Adipose tissue (tissue), 3 donors: ENCODE measurements at regions not wholly inside any gene's neighbourhood (a gene's known extent, or its start where the extent isn't known, plus 50 kb on each side); places are given as distances from the start of the nearest gene placed in this dataset.

Experiments used
- H3K27ac ChIP-seq: one replicate; pipeline ENCODE4 v1.5.1; 2013; ENCODE audit warnings: low read depth, low read length
- WGBS, 3 donors: extraction: QIAGEN DNeasy Blood & Tissue Kit; methylation state at CpG; one replicate each; pipeline ENCODE4 v1.1.7; 2013; 5-methylcytosine and 5-hydroxymethylcytosine counted together
- donor health status: healthy with polysubstance abuse.
- donor health status: Bipolar disorder and iron deficiency.
- donor health status: healthy.

DNA sequence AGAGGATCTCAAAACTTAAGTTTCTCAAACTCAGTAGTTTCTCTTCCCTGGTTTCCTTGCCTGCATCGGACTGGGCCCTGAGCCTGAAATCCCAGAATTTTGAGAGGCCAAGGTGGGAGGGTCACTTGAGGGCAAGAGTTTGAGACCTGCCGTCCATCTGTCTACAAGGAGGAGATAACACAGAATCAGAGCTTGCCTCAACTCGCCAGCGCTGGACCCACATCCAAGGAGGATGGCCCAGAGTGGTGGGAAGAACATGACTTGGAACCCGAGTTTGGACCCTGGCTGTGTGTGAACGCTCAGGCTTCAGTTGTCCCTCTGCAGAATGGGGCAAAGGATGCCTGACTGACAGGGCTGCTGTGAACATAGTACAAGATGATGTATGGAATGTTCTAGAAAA, 80.1 kb downstream of the MCFD2 start:
- no peak overlapping the region for H3K27ac ChIP-seq
- WGBS, 3 donors, result 93 to 96% (median 94%) methylated on average over 6 of the region's 6 CpGs

DNA sequence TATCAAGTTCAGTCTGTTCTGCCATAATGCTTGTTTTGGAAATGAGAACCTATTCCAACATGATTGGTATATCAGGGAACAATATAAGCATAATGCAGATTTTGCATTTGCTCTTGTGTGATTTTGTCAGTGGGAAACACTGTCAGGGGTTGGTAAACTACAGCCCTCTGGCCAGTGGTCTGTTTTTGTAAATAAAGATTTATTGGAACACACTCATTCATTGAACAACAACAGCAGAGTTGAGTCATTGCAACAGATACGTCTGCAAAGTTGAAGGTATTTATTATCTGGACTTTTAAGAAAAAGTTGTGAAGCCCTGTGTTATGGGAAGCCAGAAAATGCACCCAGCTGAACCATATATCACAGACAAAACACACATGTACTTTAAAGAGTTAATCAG, 83.1 kb downstream of the MCFD2 start:
- 60 to 90% (median 74%) methylated on average over 1 of the region's 1 CpG for WGBS, 3 donors
- no peak overlapping the region for H3K27ac ChIP-seq

DNA sequence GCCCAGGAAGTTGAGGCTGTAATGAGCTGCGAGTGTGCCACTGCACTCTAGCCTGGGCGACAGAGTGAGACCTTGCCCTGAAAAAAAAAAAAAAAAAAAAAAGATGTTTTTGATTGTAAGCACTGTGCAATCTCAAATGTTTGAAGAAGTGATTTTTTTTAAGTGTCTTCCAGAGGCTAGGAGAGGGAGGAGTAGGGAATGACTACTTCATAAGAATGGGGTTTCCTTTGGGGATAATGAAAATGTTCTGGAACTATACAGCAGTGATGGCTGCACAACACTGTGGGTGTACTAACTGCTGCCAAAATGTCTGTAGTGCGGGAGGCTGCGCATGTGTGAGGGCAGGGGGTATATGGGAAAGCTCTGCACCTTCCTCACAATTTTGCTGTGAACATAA, 83.7 kb downstream of the MCFD2 start:
- WGBS, 3 donors, result 67 to 90% (median 79%) methylated on average over 4 of the region's 4 CpGs
- no peak overlapping the region for H3K27ac ChIP-seq

GRCh38 chr2:46831051-46831868, 84.3 kb downstream of the MCFD2 start:
- no peak overlapping the region for H3K27ac ChIP-seq
- WGBS, 3 donors, result 75 to 84% (median 80%) methylated on average over 7 of the region's 7 CpGs

DNA sequence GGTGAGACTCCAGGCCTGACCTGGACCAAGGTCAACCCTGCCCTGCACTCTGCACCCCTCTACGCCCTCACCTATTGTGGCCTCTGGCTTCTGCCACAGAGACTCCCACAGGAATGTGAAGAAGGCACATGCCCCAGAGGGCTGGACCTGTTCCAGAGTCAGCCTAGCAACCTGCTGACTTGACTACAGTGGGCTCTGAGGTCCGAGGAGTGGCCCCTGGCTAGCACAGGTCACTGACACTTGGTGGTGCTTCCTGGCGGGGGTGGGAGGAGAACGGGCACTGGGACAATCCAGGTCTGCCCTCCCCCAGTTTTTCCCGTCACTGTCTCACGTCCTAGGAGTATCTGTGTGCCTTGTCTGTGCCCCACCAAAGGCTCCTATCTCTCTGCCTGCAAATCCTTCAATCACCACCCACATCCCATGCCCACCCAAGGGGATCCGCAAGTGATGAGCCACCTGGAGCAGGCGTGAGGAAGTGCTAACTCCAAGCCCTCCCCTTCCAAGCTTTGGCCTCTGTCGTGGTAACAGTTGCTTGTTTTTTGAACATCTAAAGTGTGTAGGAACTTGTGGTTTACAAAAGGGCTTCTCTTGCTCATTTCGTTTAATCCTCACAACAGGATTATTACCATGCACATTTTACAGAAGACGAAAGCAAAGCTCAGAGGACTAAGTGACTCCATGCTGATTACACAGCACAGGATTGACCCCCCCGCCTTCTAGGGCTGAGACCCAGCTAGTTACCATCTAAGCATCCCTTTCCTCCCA, 86.2 kb downstream of the MCFD2 start:
- 76 to 86% (median 83%) methylated on average over 12 of the region's 12 CpGs for WGBS, 3 donors
- no peak overlapping the region for H3K27ac ChIP-seq

DNA sequence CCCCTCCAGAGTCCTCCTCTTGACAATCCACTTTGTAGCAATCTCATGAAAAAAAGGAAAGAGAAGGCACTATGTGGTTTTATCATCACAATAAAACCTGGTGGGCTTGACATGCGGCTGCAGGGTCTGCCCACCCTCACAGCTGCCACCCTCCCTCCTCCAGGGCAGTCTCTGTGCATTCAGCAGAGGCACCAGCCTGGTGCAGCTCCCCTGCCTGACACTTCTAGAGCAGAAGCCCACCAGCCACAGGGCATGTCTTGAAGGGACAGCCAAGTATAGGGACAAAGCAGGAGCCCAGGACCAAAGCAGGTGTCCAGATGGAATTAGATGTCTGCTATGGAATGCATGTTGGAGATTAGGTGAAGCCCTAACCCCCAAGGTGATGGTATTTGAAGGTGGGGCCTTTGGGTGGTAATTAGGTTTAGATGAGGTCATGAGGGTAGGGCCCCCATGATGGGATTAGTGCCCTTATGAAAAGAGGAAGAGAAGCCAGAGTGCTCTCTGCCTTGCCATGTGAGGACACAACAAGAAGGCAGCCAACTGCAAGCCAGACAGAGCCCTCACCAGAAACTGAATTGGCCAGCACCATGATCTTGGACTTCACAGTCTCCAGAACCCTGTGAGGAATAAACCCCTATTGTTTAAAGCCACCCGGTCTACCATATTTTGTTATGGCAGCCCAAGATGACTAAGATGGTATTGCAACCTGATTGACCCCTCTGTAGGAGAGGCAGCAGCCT, 86.9 kb downstream of the MCFD2 start:
- no peak overlapping the region for H3K27ac ChIP-seq
- WGBS, 3 donors, result 95 to 100% (median 96%) methylated on average over 2 of the region's 2 CpGs

DNA sequence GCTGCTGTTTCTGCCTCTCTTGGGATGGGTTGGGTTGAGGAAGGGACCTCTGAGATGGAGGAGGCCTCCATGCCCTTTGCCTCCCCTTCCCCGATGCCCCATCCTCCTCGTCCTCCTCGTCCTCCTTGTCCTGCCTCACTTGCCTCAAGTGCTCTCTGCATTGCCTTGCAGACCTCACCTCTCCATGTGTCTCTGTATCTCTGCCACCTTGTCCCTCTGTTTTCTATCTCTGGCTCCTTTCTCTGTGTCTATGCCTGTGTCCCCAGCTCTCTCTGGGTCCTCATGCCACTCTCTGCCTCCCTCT, 87.5 kb downstream of the MCFD2 start:
- no peak overlapping the region for H3K27ac ChIP-seq
- 92% methylated on average over 3 of the region's 3 CpGs for WGBS, 3 donors

DNA sequence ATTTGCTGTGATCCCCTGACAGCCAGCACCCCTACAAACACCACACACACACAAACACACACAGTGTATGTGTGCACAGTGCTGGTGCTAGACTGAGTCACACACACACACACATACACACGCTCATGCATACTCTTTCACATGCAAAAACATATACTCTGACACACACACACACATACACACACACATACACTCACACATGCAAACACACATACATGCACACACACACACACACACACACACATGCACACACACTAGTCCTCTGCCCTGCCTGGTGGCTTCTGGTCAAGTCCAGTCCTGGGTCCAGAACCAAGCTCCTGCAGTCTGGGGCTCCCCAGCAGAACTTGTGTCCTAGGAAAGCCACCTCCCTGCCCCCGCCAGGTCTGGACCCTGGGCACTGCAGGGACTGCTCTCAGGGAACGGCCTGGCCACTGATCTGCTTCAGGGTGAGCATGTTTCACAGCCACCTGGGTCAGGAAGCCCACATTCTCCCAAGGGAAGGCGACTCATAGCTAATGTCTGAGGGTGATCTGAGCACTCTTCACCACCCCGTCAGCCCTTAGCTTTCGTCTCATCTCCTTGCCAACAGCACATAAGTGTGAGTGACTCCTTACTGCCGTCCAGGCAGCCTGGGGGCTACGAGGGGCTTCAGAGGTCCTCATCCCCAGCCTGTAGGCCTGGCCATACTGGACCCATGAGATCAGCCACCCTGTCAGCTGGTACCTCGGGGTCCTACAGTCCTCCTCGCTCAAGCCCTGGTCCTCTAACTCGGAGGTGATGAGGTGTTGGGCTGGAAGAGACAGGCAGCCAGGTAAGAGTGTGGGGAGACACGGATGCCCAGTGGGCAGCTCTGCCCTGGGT, 88.1 kb downstream of the MCFD2 start:
- 82 to 87% (median 87%) methylated on average over 10 to 12 of the region's 12 CpGs for WGBS, 3 donors
- H3K27ac ChIP-seq, result no peak overlapping the region

DNA sequence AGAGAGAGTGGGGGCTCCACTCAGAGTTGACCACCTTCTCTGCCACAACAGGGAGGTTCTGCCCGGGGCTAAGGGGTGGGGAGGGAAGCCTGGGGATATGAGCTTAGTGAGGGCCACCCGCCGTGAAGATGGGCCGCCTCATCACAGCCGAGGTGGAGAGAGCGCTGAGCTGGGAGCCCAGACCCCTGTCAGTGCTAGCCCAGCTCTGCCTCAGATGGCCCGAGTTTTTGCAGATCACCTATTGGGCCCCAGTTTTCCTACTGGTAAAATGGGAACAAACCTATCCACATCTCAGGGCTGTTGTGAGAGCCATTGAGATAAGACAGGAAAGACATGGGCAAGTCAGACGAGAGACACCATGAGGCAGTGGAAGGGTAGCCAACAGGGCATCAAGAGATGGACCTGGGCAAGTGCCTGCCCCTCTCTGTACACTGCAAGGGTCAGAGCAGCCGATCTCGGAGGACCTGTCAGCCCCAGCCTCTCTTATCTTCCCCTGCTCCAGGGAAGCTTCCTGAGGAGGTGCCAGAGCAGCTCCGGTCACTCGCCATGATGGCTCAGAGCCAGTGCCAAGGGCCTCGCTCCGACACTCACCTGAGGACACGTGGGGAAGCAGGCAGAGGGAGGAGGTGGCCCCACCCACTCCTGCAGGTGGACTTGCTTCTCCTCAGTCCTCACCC, 88.9 kb downstream of the MCFD2 start:
- H3K27ac ChIP-seq, result no peak overlapping the region
- WGBS, 3 donors, result 70 to 93% (median 87%) methylated on average over 14 to 15 of the region's 15 CpGs

- WGBS, 3 donors, result 93 to 97% (median 94%) methylated on average over 10 to 11 of the region's 11 CpGs
- no peak overlapping the region for H3K27ac ChIP-seq
These were observed 89.6 kb downstream of the MCFD2 start for GRCh38 chr2:46825939-46826568.

DNA sequence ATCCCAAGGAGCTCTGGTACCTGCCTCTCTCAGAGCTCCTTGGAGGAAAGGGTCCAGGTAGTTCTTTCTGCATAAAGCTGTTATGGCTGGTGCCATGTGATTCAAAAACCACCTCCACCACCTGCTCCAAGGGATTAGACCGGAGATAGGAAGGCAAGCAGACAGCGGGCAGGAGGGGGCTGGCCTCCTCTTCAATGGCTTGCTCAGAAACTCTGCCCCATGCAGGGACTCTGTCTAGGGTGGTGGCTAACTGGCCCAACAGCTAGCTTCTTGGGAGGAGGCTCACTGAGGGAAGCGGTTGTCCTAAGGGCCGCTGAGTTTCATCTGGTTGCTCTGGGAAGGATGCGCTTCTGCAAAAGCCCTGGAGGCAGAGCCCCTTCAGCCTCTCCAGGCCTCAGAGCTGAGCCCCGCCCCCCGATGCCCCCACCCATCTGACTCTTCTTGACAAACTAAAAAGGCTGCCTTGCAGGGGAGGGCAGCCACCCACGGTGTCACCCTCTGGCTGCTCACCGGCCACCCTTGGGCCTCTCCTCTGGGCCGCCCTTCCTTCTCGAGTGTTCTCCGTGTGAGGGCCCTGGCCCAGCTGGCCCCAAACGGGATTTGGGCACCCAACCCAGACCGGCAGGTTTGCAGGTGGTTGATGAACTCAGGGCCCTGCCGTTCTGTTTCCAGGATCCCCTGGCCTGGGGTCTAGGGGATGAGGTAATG, 90.2 kb downstream of the MCFD2 start:
- no peak overlapping the region for H3K27ac ChIP-seq
- WGBS, 3 donors, result 92 to 95% (median 95%) methylated on average over 14 to 15 of the region's 15 CpGs

DNA sequence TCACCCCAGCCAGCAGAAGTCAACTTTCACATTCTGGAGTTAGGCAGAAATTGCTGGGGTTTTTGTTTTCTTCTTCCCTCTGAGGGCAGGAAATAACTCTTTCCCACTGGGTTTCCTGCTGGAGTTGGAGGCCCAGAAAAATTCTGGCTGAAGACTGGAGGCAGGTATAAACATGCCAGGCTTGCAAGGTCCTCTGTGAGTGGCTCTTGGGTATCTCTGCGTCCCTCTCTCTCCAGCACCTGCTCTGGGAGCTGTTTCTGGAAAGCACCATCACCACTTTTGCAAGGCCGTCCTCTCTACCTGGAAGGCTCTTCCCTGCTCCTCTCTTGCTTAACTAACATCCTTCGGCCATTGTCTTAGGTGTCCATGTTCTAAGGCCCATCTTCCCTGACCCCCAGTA, 91.0 kb downstream of the MCFD2 start:
- no peak overlapping the region for H3K27ac ChIP-seq
- WGBS, 3 donors, result 86 to 95% (median 91%) methylated on average over 3 of the region's 3 CpGs

DNA sequence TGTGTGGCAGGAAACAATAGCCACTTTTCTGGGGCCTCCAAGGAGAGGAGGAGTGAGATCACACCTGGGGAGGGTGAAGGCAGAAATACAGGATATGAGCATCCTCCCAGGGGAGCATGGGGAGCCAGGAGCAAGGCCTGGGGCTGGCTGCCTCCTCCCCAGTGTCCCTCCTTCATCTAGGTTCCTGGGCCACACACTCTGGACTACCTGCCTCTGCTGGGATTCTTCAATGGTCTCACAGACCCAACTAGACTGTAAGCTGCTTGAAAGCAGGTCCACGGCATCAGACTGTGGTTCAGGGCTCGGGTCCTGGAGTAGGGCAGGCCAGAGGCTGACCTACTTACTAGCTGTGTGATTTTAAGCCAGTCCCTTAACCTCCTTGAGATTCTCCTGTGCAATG, 94.0 kb downstream of the MCFD2 start:
- H3K27ac ChIP-seq, result no peak overlapping the region
- WGBS, 3 donors, result 88 to 93% (median 91%) methylated on average over 2 of the region's 2 CpGs

GRCh38 chr2:46818819-46819218, 96.8 kb downstream of the MCFD2 start:
- WGBS, 3 donors, result 88 to 97% (median 92%) methylated on average over 2 of the region's 2 CpGs

DNA sequence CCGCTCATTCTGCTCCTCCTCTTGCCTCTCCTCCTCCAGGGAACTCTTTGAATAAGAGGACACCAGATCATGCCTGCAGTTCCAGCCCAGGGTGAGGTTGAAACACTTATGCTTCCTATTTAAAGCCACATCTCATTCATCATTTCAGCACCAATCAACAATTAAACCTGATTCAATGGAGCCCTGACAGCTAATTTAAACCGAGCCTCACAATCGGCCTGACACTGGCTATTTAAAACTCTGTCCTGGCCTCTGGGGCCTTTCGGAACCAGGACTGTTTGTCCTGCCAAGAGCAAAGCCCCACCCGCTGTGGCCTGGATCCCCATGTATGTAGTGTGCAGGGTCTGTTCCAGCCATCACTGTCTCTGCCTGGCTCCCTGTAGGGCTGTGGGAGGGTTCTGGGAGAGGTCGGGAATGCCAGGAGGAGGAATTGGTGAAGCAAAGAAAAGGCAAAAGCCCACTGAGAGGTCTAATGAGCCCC, 97.4 kb downstream of the MCFD2 start:
- no peak overlapping the region for H3K27ac ChIP-seq
- 41 to 74% (median 48%) methylated on average over 6 of the region's 6 CpGs for WGBS, 3 donors

More at GRCh38 chr2:46818819-46819218, 96.8 kb downstream of the MCFD2 start:
- H3K27ac ChIP-seq, result no peak overlapping the region

DNA sequence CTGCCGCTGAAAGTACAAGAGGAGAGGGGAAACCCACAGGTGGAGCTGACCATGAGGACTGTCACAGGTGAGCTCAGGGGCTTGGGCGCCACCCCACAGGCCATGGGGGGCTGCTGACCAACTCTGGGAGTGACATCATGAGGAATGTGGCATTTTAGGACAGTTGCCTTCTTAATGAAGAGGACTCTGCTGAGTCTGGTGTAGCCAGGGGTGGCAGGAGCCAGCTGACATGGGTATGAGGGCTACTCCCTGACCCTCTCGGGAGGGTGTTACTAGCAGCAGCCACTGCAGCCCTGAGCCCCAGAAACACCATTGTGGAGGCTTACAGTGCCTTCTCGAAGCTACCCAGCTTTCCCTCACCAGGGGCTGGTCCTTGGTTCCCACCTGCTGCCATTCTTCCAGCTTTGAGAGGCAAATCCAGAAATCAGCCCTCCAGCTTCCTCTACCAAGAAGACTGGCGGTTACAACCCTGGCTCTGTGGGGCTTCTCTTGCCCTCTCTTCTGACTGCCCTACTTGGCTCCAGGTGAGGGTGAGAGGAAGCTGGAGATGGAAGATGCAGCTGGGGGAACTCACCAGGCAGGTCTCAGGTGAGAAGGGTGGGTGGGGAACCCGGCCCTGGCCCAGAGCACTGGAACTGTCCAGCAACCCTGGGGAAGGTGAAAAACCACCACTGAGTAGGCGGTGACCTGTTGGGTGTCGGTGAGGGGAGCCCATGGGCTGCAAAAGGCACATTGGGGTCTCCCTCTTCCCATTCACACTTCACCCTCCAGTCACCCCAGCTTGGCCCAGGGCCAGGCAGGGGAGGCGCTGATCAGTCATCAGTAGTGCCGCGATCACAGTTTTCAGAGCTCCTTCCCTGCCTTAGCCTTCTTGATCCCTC, 98.5 kb downstream of the MCFD2 start:
- no peak overlapping the region for H3K27ac ChIP-seq
- 87 to 94% (median 92%) methylated on average over 8 to 11 of the region's 11 CpGs for WGBS, 3 donors
